ENCODE measurements at regions not wholly inside any gene's neighbourhood (a gene's known extent, or its start where the extent isn't known, plus 50 kb on each side); places are given as distances from the start of the nearest gene placed in this dataset.

- TF ChIP-seq CTCF (IDR thresholded peaks at IDR 0.05) = no peak
- DNase-seq (ENCODE audit: low spot score) = no peak
- Histone ChIP-seq H3K4me3 (no peak overlapping the region), H3K4me1 (peaks cover 0 to 8% of the 10 kb centered on the region in 2 donors), H3K36me3 (no peaks in the 10 kb centered on the region), H3K27me3 (no peaks in the 10 kb centered on the region), H3K27ac (no peak overlapping the region), H3K9me3 (no peaks in the 10 kb centered on the region)
These were observed 69.1 kb upstream of the EGLN3 start for GRCh38 chr14:34020014-34020413.

DNA sequence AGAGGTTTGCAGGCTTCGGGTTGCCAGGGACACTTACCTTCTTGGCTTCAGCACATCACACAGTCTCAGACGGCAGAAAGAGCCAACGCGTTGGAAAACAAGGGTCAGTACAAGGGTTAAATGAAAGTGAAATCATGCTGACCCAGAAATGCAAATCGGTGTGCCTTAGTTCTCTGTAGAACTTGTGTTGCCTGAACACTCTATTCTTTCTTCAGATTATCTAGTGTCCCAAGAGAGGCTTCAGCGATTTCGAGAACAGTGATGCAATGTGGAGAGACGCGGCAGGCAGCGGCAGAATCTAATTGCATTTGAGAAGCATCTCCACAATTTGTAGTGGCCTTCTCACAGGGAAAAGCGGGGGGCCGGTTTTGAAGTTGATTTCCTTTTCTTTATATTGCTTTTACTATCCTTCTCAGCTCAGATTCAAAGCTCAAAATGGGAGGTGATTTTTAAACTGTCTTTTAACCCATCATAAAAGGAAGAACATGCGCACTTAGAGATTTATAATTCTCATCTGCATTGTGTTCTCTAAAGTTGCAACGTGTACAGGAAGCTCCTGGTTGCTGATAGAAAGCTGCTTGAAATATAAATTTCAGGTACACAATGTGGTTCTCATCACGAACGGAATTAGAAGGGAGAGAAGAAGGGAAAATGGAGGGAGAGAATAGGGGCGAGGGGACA, 67.8 kb upstream of the EGLN3 start:
- Histone ChIP-seq H3K4me3 (peak overlapping the region; percentile 26 to 32), H3K27ac (peak overlapping the region; percentile 56 to 68), H3K4me1 (peaks cover 0 to 8% of the 10 kb centered on the region in 2 donors), H3K27me3 (no peaks in the 10 kb centered on the region), H3K9me3 (no peaks in the 10 kb centered on the region), H3K36me3 (no peaks in the 10 kb centered on the region)
- no peak for TF ChIP-seq CTCF (IDR thresholded peaks at IDR 0.05)
- DNase-seq (ENCODE audit: low spot score) = peak; percentile 81

DNA sequence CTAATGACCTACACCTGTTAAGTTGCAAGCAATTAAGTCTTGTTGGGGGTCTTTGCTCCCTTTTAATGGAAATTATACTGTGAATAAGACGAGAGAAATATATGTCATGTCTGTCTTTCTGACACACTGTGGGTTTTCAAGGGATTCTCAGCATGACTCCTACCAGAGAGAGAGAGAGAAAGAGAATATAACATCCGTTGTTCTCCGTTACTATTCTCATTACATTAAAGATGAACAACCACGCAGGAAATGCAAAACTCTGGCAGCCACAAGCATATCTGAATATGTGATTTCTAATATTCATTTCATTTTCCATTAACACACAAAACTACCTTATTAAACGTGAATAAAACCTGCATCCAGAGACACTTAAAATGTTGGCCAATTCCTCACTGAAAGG, 67.3 kb upstream of the EGLN3 start:
- Histone ChIP-seq H3K4me3 (peak overlapping the region; percentile 26 to 32), H3K36me3 (no peaks in the 10 kb centered on the region), H3K27ac (peak overlapping the region; percentile 56 to 68), H3K9me3 (no peaks in the 10 kb centered on the region), H3K4me1 (peaks cover 0 to 8% of the 10 kb centered on the region in 2 donors), H3K27me3 (no peaks in the 10 kb centered on the region)
- TF ChIP-seq CTCF (IDR thresholded peaks at IDR 0.05) = no peak
- no peak for DNase-seq (ENCODE audit: low spot score)

- H3K27me3 ChIP-seq = no peaks in the 10 kb centered on the region
- no peak for DNase-seq (ENCODE audit: low spot score)
- no peak overlapping the region for H3K4me3 ChIP-seq
- no peak for TF ChIP-seq CTCF (IDR thresholded peaks at IDR 0.05)
- H3K4me1 ChIP-seq = peaks cover 0 to 8% of the 10 kb centered on the region in 2 donors
- no peak overlapping the region for H3K27ac ChIP-seq
- no peaks in the 10 kb centered on the region for H3K9me3 ChIP-seq
- H3K36me3 ChIP-seq = no peaks in the 10 kb centered on the region
These were observed 64.5 kb upstream of the EGLN3 start for GRCh38 chr14:34015383-34015782.

DNA sequence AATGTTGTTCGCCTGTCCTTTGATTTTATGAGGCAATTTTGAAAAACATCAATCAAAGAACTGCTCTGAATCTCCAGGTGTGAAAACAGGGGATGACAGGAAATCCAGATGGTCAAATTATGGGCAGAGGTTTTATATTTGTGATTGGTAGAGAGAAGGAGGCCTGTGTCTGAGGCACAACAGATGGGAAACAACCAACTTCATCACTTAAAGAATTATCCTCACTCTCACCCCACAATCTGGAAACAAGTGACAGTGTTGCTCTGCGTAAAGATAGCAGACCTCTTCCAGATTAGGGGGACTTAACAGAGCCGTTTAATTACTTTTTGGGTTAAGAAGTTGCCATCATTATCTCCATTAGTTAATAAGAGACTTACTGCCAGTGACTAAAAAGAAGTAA, 64.1 kb upstream of the EGLN3 start:
- no peaks in the 10 kb centered on the region for H3K9me3 ChIP-seq
- TF ChIP-seq CTCF (IDR thresholded peaks at IDR 0.05) = no peak

DNA sequence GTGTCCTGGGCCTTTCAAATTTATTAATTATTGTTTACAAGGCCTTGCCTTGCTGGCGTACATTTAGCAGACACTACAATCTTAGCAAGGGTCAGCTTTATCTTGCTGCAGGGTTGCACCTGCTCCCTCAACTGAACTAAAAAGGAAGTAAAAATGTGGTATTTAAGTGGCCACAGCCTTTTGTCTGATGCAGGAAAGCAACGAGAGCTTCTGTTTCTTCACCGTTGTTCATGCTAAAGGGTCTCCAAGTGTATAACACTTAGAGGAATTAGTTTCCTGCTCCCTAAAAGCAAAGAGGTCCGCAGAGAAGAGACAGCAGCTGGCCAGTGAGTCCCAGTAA, 62.8 kb upstream of the EGLN3 start:
- no peaks in the 10 kb centered on the region for H3K36me3 ChIP-seq
- H3K4me3 ChIP-seq = no peak overlapping the region
- no peaks in the 10 kb centered on the region for H3K27me3 ChIP-seq
- peaks cover 0 to 1% of the 10 kb centered on the region in 2 donors for H3K4me1 ChIP-seq
- no peak for DNase-seq (ENCODE audit: low spot score)
- H3K27ac ChIP-seq = no peak overlapping the region
- TF ChIP-seq CTCF (IDR thresholded peaks at IDR 0.05) = no peak
- H3K9me3 ChIP-seq = no peaks in the 10 kb centered on the region

More for the DNA sequence above, 64.1 kb upstream of the EGLN3 start:
- no peaks in the 10 kb centered on the region for H3K36me3 ChIP-seq
- DNase-seq (ENCODE audit: low spot score) = no peak
- no peak overlapping the region for H3K4me3 ChIP-seq
- H3K27ac ChIP-seq = no peak overlapping the region
- H3K4me1 ChIP-seq = peaks cover 0 to 8% of the 10 kb centered on the region in 2 donors
- no peaks in the 10 kb centered on the region for H3K27me3 ChIP-seq
